ENCODE measurements at regions not wholly inside any gene's neighbourhood (a gene's known extent, or its start where the extent isn't known, plus 50 kb on each side); places are given as distances from the start of the nearest gene placed in this dataset.

GRCh38 chr4:124973716-124974115, 261.2 kb upstream of the ANKRD50 start:
- Mint-ChIP-seq H3K4me1 (ENCODE audit: low read depth) (peaks cover 15% of the 10 kb centered on the region), H3K36me3 (ENCODE audit: low read depth) (no peaks in the 10 kb centered on the region), H3K27ac (ENCODE audit: unreplicated experiment) (no peak overlapping the region), H3K4me3 (ENCODE audit: unreplicated experiment) (no peak overlapping the region), H3K27me3 (ENCODE audit: low read depth) (no peaks in the 10 kb centered on the region), H3K9me3 (ENCODE audit: low read depth) (peaks cover 5% of the 10 kb centered on the region)
- DNase-seq (ENCODE audit: low spot score) = no peak
- TF ChIP-seq, protein P1, sequence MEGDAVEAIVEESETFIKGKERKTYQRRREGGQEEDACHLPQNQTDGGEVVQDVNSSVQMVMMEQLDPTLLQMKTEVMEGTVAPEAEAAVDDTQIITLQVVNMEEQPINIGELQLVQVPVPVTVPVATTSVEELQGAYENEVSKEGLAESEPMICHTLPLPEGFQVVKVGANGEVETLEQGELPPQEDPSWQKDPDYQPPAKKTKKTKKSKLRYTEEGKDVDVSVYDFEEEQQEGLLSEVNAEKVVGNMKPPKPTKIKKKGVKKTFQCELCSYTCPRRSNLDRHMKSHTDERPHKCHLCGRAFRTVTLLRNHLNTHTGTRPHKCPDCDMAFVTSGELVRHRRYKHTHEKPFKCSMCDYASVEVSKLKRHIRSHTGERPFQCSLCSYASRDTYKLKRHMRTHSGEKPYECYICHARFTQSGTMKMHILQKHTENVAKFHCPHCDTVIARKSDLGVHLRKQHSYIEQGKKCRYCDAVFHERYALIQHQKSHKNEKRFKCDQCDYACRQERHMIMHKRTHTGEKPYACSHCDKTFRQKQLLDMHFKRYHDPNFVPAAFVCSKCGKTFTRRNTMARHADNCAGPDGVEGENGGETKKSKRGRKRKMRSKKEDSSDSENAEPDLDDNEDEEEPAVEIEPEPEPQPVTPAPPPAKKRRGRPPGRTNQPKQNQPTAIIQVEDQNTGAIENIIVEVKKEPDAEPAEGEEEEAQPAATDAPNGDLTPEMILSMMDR (IDR thresholded peaks at IDR 0.05) = no peak

- no peak for DNase-seq (ENCODE audit: low spot score)
- Mint-ChIP-seq H3K27me3 (ENCODE audit: low read depth) (no peaks in the 10 kb centered on the region), H3K36me3 (ENCODE audit: low read depth) (no peaks in the 10 kb centered on the region), H3K4me3 (ENCODE audit: unreplicated experiment) (no peak overlapping the region), H3K27ac (ENCODE audit: unreplicated experiment) (no peak overlapping the region), H3K9me3 (ENCODE audit: low read depth) (peaks cover 5% of the 10 kb centered on the region), H3K4me1 (ENCODE audit: low read depth) (peaks cover 12% of the 10 kb centered on the region)
- TF ChIP-seq, protein P1 (IDR thresholded peaks at IDR 0.05) = no peak
Observed at GRCh38 chr4:124970011-124970410, 257.5 kb upstream of the ANKRD50 start.

- TF ChIP-seq, protein P1 (IDR thresholded peaks at IDR 0.05) = no peak
- Mint-ChIP-seq H3K4me3 (ENCODE audit: unreplicated experiment) (no peak overlapping the region), H3K36me3 (ENCODE audit: low read depth) (no peaks in the 10 kb centered on the region), H3K4me1 (ENCODE audit: low read depth) (no peaks in the 10 kb centered on the region), H3K27me3 (ENCODE audit: low read depth) (no peaks in the 10 kb centered on the region), H3K27ac (ENCODE audit: unreplicated experiment) (no peak overlapping the region), H3K9me3 (ENCODE audit: low read depth) (peaks cover 14% of the 10 kb centered on the region)
- no peak for DNase-seq (ENCODE audit: low spot score)
Observed at GRCh38 chr4:124965497-124965891, 253.0 kb upstream of the ANKRD50 start.

- TF ChIP-seq, protein P1 (IDR thresholded peaks at IDR 0.05) = no peak
- no peaks in the 10 kb centered on the region for H3K4me1 Mint-ChIP-seq (ENCODE audit: low read depth)
- H3K4me3 Mint-ChIP-seq (ENCODE audit: unreplicated experiment) = no peak overlapping the region
- H3K36me3 Mint-ChIP-seq (ENCODE audit: low read depth) = peaks cover under 1% of the 10 kb centered on the region
- peaks cover 14% of the 10 kb centered on the region for H3K9me3 Mint-ChIP-seq (ENCODE audit: low read depth)
- DNase-seq (ENCODE audit: low spot score) = no peak
- no peak overlapping the region for H3K27ac Mint-ChIP-seq (ENCODE audit: unreplicated experiment)
- no peaks in the 10 kb centered on the region for H3K27me3 Mint-ChIP-seq (ENCODE audit: low read depth)
Observed at GRCh38 chr4:124964852-124965496, 252.4 kb upstream of the ANKRD50 start.

GRCh38 chr4:124964251-124964650, 251.7 kb upstream of the ANKRD50 start:
- peaks cover 15% of the 10 kb centered on the region for H3K9me3 Mint-ChIP-seq (ENCODE audit: low read depth)
- TF ChIP-seq, protein P1 (IDR thresholded peaks at IDR 0.05) = no peak
- H3K27ac Mint-ChIP-seq (ENCODE audit: unreplicated experiment) = no peak overlapping the region
- no peaks in the 10 kb centered on the region for H3K4me1 Mint-ChIP-seq (ENCODE audit: low read depth)
- no peak overlapping the region for H3K4me3 Mint-ChIP-seq (ENCODE audit: unreplicated experiment)
- no peaks in the 10 kb centered on the region for H3K27me3 Mint-ChIP-seq (ENCODE audit: low read depth)
- peaks cover 3% of the 10 kb centered on the region for H3K36me3 Mint-ChIP-seq (ENCODE audit: low read depth)
- no peak for DNase-seq (ENCODE audit: low spot score)
